ENCODE measurements at regions not wholly inside any gene's neighbourhood (a gene's known extent, or its start where the extent isn't known, plus 50 kb on each side); places are given as distances from the start of the nearest gene placed in this dataset.
"Not testable (repeated sequence)": the region's sequence is repeated elsewhere in the genome, so short reads cannot be mapped to it uniquely, and the experiment has no call there.

DNA sequence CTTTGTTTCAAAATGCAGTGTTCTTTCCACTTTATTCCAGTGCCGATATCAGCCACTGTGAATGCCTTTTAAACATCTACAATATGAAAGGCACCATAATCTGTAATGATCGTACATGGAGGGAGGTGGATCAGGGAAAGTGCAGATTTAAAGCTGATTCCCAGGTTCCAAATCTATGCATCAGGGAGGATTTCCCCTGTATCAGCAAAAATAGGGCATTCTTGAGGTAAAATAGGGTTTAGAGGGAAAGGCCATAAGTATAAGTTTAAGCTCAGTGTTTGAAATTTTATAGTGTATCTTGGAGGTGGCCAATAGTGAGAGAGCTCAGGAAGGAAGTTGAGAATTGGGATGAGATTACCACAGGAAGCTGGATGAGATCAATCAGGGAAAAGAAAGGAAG is 289.7 kb upstream of the ID4 start:
- no peak for DNase-seq (ENCODE audit: low spot score)

DNA sequence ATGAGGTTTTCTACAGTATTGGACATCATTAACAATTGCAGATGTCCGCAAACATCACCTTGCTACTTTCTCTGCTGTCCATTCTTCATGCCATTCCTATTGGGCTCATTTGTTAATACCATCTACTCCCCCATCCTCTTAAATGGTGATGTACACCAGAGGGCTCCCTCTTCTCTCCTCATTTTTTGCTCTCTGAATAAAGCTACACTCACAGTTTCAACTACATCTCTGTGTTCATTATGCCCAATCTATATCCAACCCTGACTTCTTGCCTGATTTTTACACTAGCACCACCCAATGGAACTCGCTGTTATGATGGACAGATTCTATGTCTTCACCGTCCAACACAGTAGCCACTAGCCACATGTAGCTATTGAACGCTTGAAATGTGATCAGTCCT is 288.1 kb upstream of the ID4 start:
- peak; percentile 21 for DNase-seq (ENCODE audit: low spot score)

DNA sequence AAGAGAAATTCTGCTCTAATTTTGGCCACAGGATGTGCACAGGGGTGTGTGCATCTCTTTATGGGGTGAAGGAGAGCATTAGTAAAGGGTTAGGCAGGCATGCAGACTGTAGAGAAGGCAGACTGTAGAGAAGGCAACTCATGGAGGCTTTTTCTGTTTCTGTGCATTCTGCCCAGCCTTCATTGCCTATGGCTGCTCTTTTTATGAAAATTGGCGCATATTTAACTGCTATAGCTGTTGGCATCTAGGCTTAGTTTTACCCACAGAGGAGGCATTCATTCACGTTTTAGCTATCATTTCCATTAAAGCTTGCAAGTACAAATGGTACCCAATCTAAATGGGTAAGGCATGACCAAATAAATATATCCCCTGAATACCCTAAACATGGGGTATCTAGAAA is 286.8 kb upstream of the ID4 start:
- DNase-seq (ENCODE audit: low spot score): no peak

DNA sequence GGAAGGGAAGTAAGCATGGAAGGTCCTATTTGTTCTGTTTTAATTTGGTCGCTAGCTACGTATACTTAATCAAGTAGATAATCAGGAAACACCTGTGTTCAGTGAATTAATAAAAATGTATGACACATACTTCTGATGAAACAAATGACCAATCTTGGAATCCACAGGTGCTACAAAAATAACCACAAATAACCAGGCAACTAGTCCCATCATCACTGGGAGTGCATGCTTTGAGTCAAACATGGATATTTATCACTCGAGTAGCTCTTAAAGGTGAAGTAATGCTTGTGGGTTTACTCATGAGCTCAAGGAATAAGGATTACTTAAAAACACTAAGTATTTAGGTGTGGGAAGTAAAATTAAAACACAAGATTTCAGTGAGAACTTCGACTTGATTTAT is 285.6 kb upstream of the ID4 start:
- no peak for DNase-seq (ENCODE audit: low spot score)

DNA sequence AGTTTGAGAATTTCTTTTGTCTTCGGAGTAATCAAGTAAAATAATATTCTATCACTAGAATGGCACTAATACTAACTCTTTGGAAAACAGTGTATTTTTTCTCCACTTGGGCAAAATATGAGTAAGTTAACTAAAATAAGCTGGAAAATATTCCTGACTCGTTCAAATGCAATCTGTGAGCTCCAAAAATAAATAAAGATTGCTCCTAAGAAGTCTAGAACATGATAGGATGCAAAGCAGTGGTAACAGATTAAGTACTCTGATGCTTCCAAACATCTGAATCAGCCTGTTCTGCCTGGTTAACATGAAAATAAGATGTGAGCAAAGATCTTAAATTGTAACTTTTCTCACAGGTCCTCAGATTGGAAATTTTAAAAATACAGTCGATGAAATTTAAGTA is 285.1 kb upstream of the ID4 start:
- no peak for DNase-seq (ENCODE audit: low spot score)

DNA sequence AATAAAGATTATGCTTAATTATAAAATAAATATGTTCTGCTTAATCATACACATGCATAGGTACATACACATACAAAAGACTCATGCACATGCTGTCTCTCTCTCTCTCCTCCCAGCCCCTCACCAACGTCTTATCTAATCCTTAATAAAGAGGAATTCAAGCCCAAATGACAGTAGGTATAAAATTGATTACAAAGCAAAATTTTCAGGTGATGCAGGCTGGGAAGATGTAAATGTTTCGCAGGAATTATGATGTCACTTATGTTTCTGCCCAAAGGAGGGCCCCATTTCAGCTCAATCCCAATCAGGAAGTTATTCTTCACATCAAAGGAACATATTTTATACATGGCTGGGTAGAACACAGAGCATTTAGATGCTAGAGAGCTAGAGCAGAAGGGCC is 284.6 kb upstream of the ID4 start:
- no peak for DNase-seq (ENCODE audit: low spot score)

DNA sequence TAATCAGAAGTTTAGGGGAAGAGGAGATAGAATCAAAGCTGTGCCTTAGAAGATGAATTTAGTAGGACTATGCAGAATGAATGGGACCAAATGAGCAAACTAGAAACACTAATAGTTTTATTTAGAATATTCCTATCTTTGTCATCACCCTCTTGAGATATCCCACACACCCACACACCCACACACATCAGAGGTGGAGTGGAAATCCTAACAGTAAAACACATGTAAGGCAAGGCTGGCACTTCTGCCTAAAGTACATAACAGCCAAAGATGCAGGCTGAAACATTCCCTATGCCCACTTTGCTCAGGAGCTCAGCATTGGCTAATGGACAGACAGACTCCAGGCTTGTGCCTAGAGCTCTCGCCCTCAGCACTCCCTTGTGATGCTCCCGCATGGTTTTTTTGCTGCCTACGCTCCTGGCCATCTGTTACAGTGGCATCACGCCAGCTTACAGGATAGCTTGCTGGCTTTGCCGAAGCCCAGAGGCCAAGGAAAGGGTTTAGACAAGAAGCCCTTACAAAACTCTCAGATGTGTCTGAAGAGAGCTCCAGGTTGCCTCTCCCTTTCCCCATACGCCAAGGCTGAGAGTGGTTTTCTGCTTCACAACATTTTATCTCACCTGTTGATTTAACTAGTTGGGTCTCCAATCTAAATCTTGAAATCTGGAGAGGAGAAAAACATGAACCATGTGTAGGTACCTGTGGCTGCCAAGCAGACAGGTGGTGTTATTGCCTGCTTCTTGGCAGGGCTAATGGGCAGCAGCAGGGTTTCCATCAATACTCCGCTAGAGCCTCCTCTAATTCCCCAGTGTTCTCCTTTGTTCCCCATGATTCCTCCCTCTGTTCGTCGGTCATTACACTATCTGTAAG is 282.6 kb upstream of the ID4 start:
- no peak for DNase-seq (ENCODE audit: low spot score)

DNA sequence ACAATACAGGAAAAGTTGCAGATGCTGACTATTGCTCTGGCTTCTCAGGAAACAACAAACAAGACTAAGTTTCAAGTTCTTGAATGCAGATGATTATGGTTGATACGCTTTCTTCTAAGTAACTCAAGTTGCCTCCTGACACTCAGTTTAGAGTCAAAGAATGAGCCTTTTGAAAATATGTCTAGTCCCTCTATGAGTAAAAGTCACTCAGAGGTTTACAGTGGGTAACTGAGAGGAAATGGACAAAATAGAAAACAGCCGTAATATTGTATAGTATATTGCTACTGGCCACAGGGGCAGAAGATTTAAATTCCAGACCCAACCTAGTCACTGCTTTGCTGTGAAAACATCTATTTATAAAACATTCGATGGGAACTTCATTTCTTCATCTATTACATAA is 280.0 kb upstream of the ID4 start:
- no peak for DNase-seq (ENCODE audit: low spot score)

DNA sequence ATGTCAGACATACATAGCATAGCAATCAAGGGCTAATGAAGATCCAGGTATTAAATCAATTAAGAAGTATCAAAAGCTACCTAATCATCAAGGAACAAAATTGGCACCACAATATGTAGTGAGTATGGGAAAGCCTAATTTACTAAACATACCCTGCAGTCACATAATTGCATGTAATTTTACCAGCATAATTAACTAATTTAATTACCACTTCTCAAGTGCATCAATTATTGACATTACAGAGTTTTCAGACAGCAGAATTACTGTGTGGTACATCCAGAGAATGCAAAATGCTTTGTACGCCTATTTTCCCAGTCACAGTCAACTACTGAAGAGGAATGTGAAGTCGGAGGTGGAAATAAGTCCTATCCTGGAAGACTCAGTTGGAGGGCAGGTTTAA is 279.0 kb upstream of the ID4 start:
- no peak for DNase-seq (ENCODE audit: low spot score)

DNA sequence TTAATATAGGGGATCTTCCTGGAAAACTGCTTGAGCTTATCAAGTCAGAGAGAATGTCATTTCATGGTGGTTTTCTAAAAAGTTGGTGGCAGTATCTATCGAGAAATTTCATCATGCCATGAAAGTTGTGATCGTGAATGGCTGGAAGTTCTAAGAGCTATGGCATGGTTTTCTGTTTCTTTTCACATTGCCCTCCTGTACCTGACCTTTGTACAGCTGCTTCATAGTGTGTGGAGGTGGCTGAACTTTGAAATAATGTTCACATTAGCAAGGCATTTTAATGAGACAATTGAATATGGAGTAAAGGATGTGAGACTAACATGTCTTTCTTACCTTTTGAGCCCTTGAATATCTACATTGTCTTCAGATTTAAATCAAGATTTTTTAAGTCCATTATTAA is 278.2 kb upstream of the ID4 start:
- no peak for DNase-seq (ENCODE audit: low spot score)

DNA sequence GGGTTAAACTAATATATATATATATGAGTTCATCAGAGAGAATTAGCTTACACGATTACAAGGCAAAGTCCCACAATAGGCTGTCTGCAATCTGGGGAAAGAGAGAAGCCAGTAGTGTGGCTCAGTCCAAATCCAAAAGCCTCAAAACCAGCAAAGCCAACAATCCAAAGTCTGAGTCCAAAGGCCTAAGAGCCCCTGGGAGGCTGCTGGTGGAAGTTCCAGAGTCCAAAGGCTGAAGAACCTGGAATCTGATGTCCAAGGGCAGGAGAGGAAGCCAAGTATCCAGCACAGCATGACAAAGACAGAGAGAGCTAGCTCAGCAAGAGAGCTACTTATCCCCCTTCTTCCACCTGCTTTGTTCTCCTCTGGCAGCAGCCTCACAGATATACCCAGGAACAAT is 274.7 kb upstream of the ID4 start:
- DNase-seq (ENCODE audit: low spot score): no peak

DNA sequence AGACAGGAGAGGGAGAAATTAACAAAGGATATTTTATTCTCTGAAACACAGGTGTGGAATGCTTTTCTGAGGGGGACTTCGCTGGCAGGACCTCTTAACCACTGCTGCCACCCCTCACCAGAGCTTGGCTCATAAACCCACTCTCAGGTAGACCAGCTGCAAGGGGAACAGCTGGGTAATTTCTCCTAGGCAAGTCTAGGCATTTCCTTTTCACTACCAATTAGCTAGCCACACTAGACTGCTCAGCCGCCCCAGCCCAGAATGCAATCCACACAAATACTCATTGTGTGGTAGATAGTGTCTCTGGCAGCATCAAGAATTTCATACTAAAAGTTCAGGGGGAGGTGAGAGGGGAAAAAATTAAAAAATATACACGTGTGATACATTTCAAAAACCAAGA is 267.6 kb upstream of the ID4 start:
- DNase-seq (ENCODE audit: low spot score): no peak

DNA sequence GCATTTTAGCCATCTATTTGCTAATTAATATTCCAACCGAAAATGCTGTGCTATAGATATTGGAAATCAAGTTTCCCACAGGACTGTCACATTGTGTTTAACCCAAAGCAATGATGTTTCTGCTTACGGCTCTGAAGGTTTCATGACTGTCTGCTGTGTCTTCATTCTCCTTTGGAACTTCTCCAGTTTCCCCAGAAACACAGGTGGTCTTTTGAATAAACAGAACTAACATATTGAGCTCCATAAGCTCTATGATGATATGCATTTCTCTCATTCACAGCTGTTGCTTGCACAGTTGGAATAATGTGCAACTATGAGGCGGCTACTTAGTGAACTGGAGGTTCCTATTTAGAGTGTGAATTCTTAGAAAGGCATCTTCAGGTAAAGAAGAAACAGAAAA is 266.0 kb upstream of the ID4 start:
- DNase-seq (ENCODE audit: low spot score): peak; percentile 20

DNA sequence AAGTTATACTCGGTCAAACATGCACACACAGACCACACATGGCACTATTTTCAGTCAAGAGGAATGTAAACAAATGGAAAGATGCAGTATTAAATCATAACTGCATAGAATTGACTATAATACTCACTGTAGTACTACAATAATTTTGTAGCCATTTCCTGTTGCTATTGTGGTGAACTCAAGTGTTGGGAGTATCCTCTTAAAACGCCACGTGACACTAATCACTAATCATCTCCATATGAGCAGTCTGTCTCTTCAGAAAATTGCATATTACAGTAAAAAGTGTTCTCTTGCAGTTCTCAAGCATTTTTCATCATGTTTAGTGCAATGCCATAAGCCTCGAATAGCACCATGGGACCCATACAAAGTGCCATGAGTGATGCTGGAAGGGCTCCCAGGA is 258.7 kb upstream of the ID4 start:
- DNase-seq (ENCODE audit: low spot score): no peak

DNA sequence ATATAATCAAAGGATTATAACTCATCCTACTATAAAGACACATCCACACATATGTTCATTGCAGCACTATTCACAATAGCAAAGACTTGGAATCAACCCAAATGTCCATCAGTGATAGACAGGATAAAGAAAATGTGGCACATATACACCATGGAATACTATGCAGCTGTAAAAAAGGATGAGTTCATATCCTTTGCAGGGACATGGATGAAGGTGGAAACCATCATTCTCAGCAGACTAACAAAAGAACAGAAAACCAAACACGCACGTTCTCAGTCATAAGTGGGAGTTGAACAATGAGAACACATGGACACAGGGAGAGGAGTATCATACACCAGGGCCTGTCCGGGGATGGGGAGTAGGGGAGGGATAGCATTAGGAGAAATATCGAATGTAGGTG is 253.0 kb upstream of the ID4 start:
- DNase-seq (ENCODE audit: low spot score): not testable (repeated sequence)

DNA sequence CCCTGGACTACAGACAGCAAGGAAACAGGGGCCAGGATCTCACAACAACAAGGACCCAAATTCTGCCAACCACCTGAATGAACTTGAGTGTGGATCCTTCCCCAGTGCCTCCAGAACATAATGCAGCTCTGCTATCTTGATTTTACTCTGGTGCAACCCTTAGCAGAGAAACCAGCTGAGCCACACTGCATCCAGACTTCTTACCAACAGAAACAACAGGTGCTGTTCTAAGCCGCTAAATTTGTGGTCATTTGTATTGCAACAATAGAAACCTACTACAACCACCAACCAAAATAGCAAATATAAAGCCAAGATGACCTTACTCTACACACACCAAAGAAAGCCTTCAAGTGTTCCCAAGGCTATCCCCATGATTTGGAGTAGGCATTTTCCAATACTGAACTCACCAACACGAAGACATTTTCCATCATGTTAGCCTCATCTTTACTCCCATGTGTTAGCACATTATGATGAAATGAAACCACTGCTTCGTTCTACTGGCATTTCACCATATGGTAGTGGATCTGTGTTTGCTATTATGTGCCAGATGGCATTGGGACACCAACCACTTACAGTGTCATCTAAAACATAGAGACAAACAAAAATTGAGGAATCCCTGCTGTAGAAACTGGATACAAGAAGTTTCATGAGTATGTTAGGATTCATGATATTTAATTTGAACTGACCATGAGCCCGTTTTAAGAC is 249.8 kb upstream of the ID4 start:
- DNase-seq (ENCODE audit: low spot score): peak; percentile 55

DNA sequence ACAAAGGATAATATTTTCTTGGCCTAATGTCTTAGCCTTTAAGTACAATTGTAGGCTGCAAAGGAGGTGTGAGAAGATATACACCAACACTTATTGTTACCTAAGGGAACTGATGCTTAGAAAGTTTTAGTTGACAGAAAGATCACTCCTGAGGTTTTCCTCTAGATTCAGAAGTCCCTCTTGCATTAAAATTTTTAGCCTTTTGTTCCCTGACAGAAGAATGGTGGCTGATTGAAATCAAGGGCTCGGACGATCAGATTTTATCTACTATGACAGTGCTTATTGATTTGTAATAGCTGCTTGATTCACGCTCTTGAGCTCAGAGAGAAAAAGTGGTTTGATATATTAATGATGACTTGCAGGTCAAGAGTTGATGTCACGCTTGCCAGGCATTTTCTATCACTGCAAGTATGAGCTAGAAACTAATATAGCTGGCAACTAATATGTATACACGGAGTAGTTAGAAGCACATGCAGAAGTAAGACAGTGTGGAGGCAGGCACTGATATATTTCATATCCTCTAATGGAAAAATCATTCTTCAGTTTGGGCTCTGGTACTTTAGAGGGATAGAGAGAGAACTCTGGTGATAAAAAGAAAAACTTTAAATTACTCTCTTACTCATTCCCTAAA is 246.6 kb upstream of the ID4 start:
- DNase-seq (ENCODE audit: low spot score): no peak

DNA sequence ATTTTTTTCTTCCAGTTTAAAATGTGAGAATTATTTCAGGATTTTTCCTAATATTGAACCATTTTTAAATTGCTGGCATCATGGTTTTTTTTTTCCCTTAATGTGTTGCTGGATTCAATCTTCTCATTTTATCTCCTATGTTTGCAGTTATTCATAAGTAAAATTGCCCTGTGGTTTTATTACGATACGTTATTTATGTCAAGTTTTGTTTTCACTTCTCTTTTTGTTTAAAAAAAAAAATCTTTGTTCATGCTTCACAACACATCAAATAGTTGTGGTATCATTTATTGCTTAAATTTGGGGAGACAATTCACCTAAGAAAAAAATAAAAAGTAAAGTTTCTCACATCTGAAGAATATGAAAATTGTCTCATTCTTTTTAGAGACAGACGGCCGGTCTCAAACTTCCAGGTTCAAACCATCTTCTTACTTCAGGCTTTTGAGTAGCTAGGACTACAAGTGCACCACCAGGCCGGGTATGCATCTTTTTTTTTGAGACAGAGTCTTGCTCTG is 239.3 kb upstream of the ID4 start:
- peak; percentile 67 for DNase-seq (ENCODE audit: low spot score)

DNA sequence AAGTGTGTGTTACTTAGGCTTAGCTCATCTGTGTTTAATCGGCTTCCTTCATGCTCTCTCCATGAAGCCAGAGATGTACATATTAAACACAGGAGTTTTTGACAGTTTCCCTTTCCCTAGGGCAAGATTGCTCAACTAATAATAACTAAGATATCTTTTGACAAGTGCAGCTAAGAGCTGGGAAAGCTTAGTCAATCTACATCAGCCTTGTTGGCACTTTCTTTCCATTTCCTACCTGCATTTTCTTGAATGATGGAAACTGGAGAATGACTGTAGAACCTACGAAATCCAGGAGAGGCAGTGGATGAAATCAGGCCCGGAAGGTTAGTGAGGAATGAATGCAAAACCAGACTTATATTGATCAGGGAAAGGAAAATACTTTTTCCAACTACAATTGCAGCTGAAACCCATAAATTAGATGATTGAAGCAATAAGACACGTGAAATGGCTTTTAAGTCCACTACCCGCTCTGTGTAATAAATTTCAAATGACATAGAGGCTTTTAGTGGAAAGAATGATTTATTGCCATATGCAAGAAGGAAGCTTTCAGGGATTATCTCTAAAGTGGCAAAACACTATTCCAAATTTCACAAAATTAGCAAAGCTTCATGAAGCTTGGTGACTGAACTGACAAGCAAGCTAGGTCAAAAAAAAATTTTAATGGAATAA is 237.2 kb upstream of the ID4 start:
- DNase-seq (ENCODE audit: low spot score): no peak

DNA sequence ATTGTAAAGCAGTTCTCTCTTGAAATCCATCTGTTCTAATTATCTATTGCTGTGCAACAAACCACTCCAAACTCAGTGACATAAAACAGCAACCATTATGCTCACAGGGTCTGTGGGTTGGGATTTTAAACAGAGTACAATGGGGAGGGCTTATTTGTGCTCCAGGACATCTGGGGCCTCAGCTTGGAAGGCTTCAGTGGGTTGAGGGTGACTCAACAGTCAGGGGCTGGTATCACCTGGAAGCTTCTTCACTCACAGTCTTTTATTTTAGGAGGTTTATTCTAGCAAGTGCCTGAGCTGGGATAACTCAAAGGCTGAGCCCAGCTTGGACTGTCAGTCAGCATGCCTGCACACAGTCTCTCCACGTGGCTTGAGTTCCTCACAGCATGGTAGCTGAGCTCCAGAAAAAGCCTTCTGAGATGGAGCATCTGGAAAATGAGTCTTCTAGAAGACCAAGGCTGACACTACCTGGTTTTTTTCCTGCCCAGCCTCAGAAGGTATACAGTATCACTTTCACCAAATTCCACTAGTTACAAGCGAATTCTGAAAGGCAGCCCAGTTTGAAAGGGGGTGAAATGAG is 234.6 kb upstream of the ID4 start:
- DNase-seq (ENCODE audit: low spot score): no peak

DNA sequence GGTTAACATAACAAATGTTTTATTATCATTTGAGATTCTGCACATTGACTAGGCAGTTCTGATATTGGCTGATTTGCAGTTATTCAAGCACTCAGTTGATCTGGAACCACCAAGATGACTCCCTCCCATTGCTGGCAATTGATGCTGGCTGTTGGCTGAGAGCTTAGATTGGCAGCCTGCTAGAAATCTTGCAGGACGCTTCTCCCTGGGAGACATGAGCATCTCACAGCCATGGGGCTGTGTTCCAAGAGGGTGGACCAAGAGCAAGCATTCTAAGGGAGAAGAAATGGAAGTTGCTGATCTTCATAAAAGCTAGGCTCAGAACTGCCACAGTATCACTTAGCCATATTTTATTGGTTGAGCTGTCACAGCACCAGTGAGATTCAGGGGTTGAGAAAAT is 233.4 kb upstream of the ID4 start:
- no peak for DNase-seq (ENCODE audit: low spot score)

DNA sequence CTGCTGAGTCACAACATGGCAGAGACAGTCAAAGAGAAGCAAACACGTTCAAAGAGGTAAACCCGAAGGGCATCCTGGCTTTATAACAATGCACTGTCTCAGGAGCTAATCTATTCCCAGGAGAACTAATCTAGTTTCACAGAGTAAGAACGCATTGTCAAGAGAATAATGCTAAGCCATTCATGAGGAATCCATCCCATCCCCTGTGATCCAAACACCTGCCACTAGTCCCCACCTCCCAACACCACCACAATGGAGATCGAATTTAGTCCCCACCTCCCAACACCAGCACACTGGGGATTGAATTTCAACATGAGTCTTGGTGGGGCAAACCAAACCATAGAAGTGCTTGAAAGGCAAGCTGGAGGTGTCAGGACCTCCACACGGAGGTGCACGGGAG is 231.5 kb upstream of the ID4 start:
- no peak for DNase-seq (ENCODE audit: low spot score)

All from NAMALWA (cell line).